H1 (cell line): ENCODE measurements at regions not wholly inside any gene's neighbourhood (a gene's known extent, or its start where the extent isn't known, plus 50 kb on each side); places are given as distances from the start of the nearest gene placed in this dataset.

Experiments
- CTCF ChIA-PET: fragments of 300-600 bp; sonication (Branson Sonifier 250); formaldehyde crosslinking; loops from one replicate; lab custom pipeline; 2021; ENCODE audit not compliant: partially characterized antibody; lab: Charles Lee
- POLR2A ChIA-PET: fragments of 300-600 bp; sonication (Branson Sonifier 250); formaldehyde crosslinking; loops from one replicate; lab custom pipeline; 2021; ENCODE audit warnings: inconsistent platforms; ENCODE audit not compliant: partially characterized antibody; lab: Charles Lee
- DNase-seq, 2 experiments: peaks; one replicate each; pipeline versions ENCODE4 v3.0.0 to v3.0.0-alpha.2; 2010 to 2022; ENCODE audit warnings: low spot score in 2 of 2, low read depth in 1 of 2, mixed read lengths in 1 of 2
- FAIRE-seq: peaks from 2 replicates; lab custom pipeline; 2011; peaks lifted over from hg19 to GRCh38; lab: Jason Lieb, UNC
- H2AFZ ChIP-seq: 2 replicates; pipeline ENCODE4 v1.8.1; 2012; ENCODE audit warnings: low read length, inconsistent platforms
- H2AK5ac ChIP-seq: 2 replicates; pipeline ENCODE4 v1.6.1; 2013; ENCODE audit warnings: low read depth, low read length
- H2BK120ac ChIP-seq: replicated peaks from 2 replicates; pipeline ENCODE3; 2013; ENCODE audit warnings: low read depth, low read length, inconsistent platforms
- H2BK12ac ChIP-seq: 2 replicates; pipeline ENCODE4 v1.6.1; 2013; ENCODE audit warnings: low read depth, low read length
- H2BK15ac ChIP-seq: 2 replicates; pipeline ENCODE4 v1.6.1; 2013; ENCODE audit warnings: low read length
- H2BK20ac ChIP-seq: 2 replicates; pipeline ENCODE4 v1.6.1; 2013; ENCODE audit warnings: low read length
- H2BK5ac ChIP-seq: 2 replicates; pipeline ENCODE4 v1.6.1; 2013; ENCODE audit warnings: low read depth, low read length
- H3K14ac ChIP-seq: 2 replicates; pipeline ENCODE4 v1.6.1; 2013; ENCODE audit warnings: inconsistent platforms; ENCODE audit not compliant: insufficient read length
- H3K18ac ChIP-seq: 2 replicates; pipeline ENCODE4 v1.6.1; 2013; ENCODE audit warnings: low read length; ENCODE audit errors: extremely low read depth
- H3K23ac ChIP-seq: 2 replicates; pipeline ENCODE4 v1.6.1; 2013; ENCODE audit warnings: inconsistent platforms; ENCODE audit not compliant: insufficient read length
- H3K23me2 ChIP-seq: 2 replicates; pipeline ENCODE4 v1.6.1; 2013; ENCODE audit warnings: low read depth, low read length
- H3K27ac ChIP-seq: 2 replicates; pipeline ENCODE4 v1.6.1; 2011; ENCODE audit warnings: low read depth, low read length, inconsistent platforms
- H3K27me3 ChIP-seq, 4 experiments: replicated peaks in 1 of 4; 1 replicate in 1 of 4; 2 replicates in 3 of 4; pipeline versions ENCODE4 v1.6.1 to v1.8.1; 2011 to 2013; ENCODE audit warnings: low read length in 3 of 4, mild to moderate bottlenecking in 3 of 4, inconsistent platforms in 2 of 4, mixed read lengths in 2 of 4, moderate library complexity in 1 of 4; ENCODE audit not compliant: control insufficient read depth in 3 of 4, insufficient read depth in 3 of 4; ENCODE audit errors: extremely low read depth in 1 of 4
- H3K36me3 ChIP-seq, 4 experiments: 2 replicates each; pipeline versions ENCODE4 v1.6.1 to v1.8.1; 2011 to 2013; ENCODE audit warnings: mild to moderate bottlenecking in 4 of 4, low read length in 3 of 4, moderate library complexity in 2 of 4, control low read depth in 1 of 4, inconsistent platforms in 1 of 4; ENCODE audit not compliant: insufficient read depth in 4 of 4, control insufficient read depth in 2 of 4
- H3K4ac ChIP-seq: replicated peaks from 2 replicates; pipeline ENCODE3; 2013; ENCODE audit warnings: low read length, low read depth, mixed read lengths, inconsistent platforms; ENCODE audit not compliant: insufficient read length
- H3K4me1 ChIP-seq, 4 experiments: replicated peaks in 1 of 4; 1 replicate in 1 of 4; 2 replicates in 3 of 4; pipeline versions ENCODE4 v1.6.1 to v1.8.1; 2011 to 2013; ENCODE audit warnings: low read length in 3 of 4, inconsistent platforms in 2 of 4, mixed read lengths in 1 of 4; ENCODE audit not compliant: insufficient read depth in 4 of 4, control insufficient read depth in 3 of 4
- H3K4me2 ChIP-seq, 2 experiments: 2 replicates each; pipeline versions ENCODE4 v1.6.1 to v1.8.1; 2011 to 2013; ENCODE audit warnings: low read depth in 2 of 2, low read length in 2 of 2, control low read depth in 1 of 2, inconsistent platforms in 1 of 2, mild to moderate bottlenecking in 1 of 2; ENCODE audit not compliant: insufficient read depth in 1 of 2
- H3K4me3 ChIP-seq, 4 experiments: fragments of 200-600, 300-600 bp in 1 of 4; sonication (generic), shearing (Covaris generic), sonication (Bioruptor Twin) in 1 of 4; 2 replicates each; pipeline versions ENCODE4 v1.5.1 to v1.8.1; 2011 to 2016; ENCODE audit warnings: low read length in 4 of 4, low read depth in 3 of 4, control low read depth in 2 of 4, inconsistent platforms in 2 of 4, mild to moderate bottlenecking in 2 of 4, mixed read lengths in 1 of 4, moderate library complexity in 1 of 4; ENCODE audit not compliant: insufficient read depth in 2 of 4; ENCODE audit errors: extremely low read depth in 1 of 4
- H3K56ac ChIP-seq: replicated peaks from 2 replicates; pipeline ENCODE3; 2013; ENCODE audit warnings: low read depth, mild to moderate bottlenecking, mixed read lengths, low read length, inconsistent platforms; ENCODE audit not compliant: insufficient read length
- H3K79me1 ChIP-seq: 2 replicates; pipeline ENCODE4 v1.6.1; 2013; ENCODE audit warnings: low read depth, low read length, control low read depth
- H3K79me2 ChIP-seq, 2 experiments: 2 replicates each; pipeline versions ENCODE4 v1.6.1 to v1.8.1; 2012 to 2013; ENCODE audit warnings: low read length in 2 of 2, mild to moderate bottlenecking in 2 of 2, inconsistent platforms in 1 of 2; ENCODE audit not compliant: insufficient read depth in 2 of 2, control insufficient read depth in 1 of 2
- H3K9ac ChIP-seq, 4 experiments: replicated peaks in 1 of 4; 1 replicate in 1 of 4; 2 replicates in 3 of 4; pipeline versions ENCODE4 v1.6.1 to v1.8.1; 2011 to 2013; ENCODE audit warnings: low read depth in 3 of 4, low read length in 3 of 4, control low read depth in 2 of 4, mild to moderate bottlenecking in 2 of 4, moderate library complexity in 2 of 4, inconsistent platforms in 1 of 4; ENCODE audit errors: extremely low read depth in 1 of 4
- H3K9me3 ChIP-seq, 2 experiments: 2 replicates each; pipeline versions ENCODE4 v1.6.1 to v1.8.1; 2012 to 2013; ENCODE audit warnings: mild to moderate bottlenecking in 2 of 2, moderate library complexity in 2 of 2, control low read depth in 1 of 2, inconsistent platforms in 1 of 2, low read depth in 1 of 2, low read length in 1 of 2, mixed read lengths in 1 of 2; ENCODE audit not compliant: insufficient read depth in 2 of 2
- H4K20me1 ChIP-seq, 2 experiments: replicated peaks in 1 of 2; 2 replicates each; pipeline versions ENCODE3 to v1.8.1; 2011 to 2013; ENCODE audit warnings: inconsistent platforms in 2 of 2, low read length in 2 of 2, mild to moderate bottlenecking in 1 of 2; ENCODE audit not compliant: insufficient read depth in 2 of 2, control insufficient read depth in 1 of 2
- H4K5ac ChIP-seq: 2 replicates; pipeline ENCODE4 v1.6.1; 2013; ENCODE audit warnings: low read length, low read depth, mixed read lengths, inconsistent platforms; ENCODE audit not compliant: insufficient read length
- H4K8ac ChIP-seq: 2 replicates; pipeline ENCODE4 v1.8.0; 2013; ENCODE audit warnings: mild to moderate bottlenecking, moderate library complexity, low read length, inconsistent platforms; ENCODE audit not compliant: insufficient read depth; ENCODE audit errors: extremely low read depth
- H4K91ac ChIP-seq: replicated peaks from 2 replicates; pipeline ENCODE3; 2013; ENCODE audit warnings: low read length, mixed read lengths, inconsistent platforms; ENCODE audit not compliant: insufficient read length
- ATF3 ChIP-seq: IDR thresholded peaks from 2 replicates; pipeline ENCODE4 v1.6.1; 2011; ENCODE audit warnings: low read depth, mild to moderate bottlenecking, low read length; ENCODE audit not compliant: insufficient read depth
- CTBP2 ChIP-seq: IDR thresholded peaks from 2 replicates; pipeline ENCODE4 v1.7.0; 2011; ENCODE audit warnings: borderline replicate concordance, mild to moderate bottlenecking, moderate library complexity, mixed read lengths, low read length; ENCODE audit not compliant: insufficient read depth, insufficient read length
- POLR2AphosphoS5 ChIP-seq: IDR thresholded peaks from 2 replicates; pipeline ENCODE4 v1.6.1; 2011; ENCODE audit warnings: low read depth, low read length
- SUZ12 ChIP-seq: fragments of 200-600 bp; sonication (generic); IDR thresholded peaks from 2 replicates; pipeline ENCODE4 v1.6.1; 2012; ENCODE audit warnings: mild to moderate bottlenecking, inconsistent platforms, low read length, moderate library complexity, mixed read lengths
- WGBS, 2 experiments: shearing (Covaris generic) in 1 of 2; methylation state at CpG; one replicate each; pipeline versions ENCODE4 v1.1.6 to v1.1.7; 2013 to 2015; ENCODE audit warnings: low lambda C conversion rate in 2 of 2, mixed read lengths in 2 of 2, inconsistent platforms in 1 of 2, low coverage in 1 of 2, missing lambda C conversion rate in 1 of 2; ENCODE audit not compliant: insufficient replicate concordance in 2 of 2, insufficient coverage in 1 of 2, insufficient read length in 1 of 2; ENCODE audit errors: extremely low coverage in 1 of 2, missing lambda C conversion rate in 1 of 2; 5-methylcytosine and 5-hydroxymethylcytosine counted together

GRCh38 chr12:13277293-13277692 is 80.8 kb downstream of the EMP1 start:
- peaks cover 0 to 12% (median 3%) of the 10 kb centered on the region in 4 experiments; a peak in 3 of 7 replicates for H3K4me1 ChIP-seq
- H3K4me2 ChIP-seq, result no peak overlapping the region
- no peak overlapping the region for H4K8ac ChIP-seq
- 90% methylated on average over 4 of the region's 4 CpGs; no CpG with 5 or more reads in 1 of the 2 experiments for WGBS, 2 experiments
- no peak for DNase-seq
- H2BK5ac ChIP-seq, result no peak overlapping the region
- H3K79me1 ChIP-seq, result no peaks in the 10 kb centered on the region
- no peaks in the 10 kb centered on the region for H3K79me2 ChIP-seq
- CTCF ChIA-PET, result interaction anchor here (0.7 to 5.3 kb wide), 8 partner anchors 10 to 261 kb away, joined by 3 to 21 read pairs (median 3); no protein-coding TSS in a partner anchor
- no peak overlapping the region for H3K4me3 ChIP-seq
- no peak overlapping the region for H4K91ac ChIP-seq
- H3K23me2 ChIP-seq, result no peaks in the 10 kb centered on the region; the same call in 1 of the 2 replicates
- H2BK15ac ChIP-seq, result no peak overlapping the region
- no peak overlapping the region for H3K27ac ChIP-seq
- no peak overlapping the region for H2AK5ac ChIP-seq
- no peak overlapping the region for H3K56ac ChIP-seq
- no peak overlapping the region for H3K9ac ChIP-seq
- no peak overlapping the region for H2BK120ac ChIP-seq
- no peak overlapping the region for H3K4ac ChIP-seq
- no peaks in the 10 kb centered on the region for H4K20me1 ChIP-seq
- H3K14ac ChIP-seq, result no peak overlapping the region
- H2AFZ ChIP-seq, result no peak overlapping the region
- no peaks in the 10 kb centered on the region for H3K36me3 ChIP-seq
- FAIRE-seq, result no peak
- no peak overlapping the region for H4K5ac ChIP-seq
- H3K9me3 ChIP-seq, result no peaks in the 10 kb centered on the region
- peaks cover 0 to 8% (median 4%) of the 10 kb centered on the region in 4 experiments; a peak in 5 of 7 replicates for H3K27me3 ChIP-seq
- H2BK12ac ChIP-seq, result peak overlapping the region; percentile 56; the same call in 1 of the 2 replicates
- POLR2A ChIA-PET, result no interaction called here
- no peak overlapping the region for H2BK20ac ChIP-seq
- no peak overlapping the region for H3K18ac ChIP-seq
- H3K23ac ChIP-seq, result no peak overlapping the region
- TF ChIP-seq POLR2AphosphoS5 (no peak), ATF3 (no peak), SUZ12 (no peak), CTBP2 (no peak)
